K562 (cell line): ENCODE measurements at regions not wholly inside any gene's neighbourhood (a gene's known extent, or its start where the extent isn't known, plus 50 kb on each side); places are given as distances from the start of the nearest gene placed in this dataset.
A peak's percentile ranks its signal among the peaks of the same experiment; 100 is the strongest.

Experiments used
- ATAC-seq: fragments of 200-7000 bp; cut with Tn5 transposase; 3 replicates; pipeline ENCODE4 v1.9.1; 2020; ENCODE audit warnings: moderate library complexity
- BruUV-seq: library from RNA; stranded (reverse); fragments of 400-500 nt; replicated peaks from 2 replicates; lab custom pipeline; 2021; lab: Mats Ljungman, UMichigan
- CTCF ChIA-PET: fragments of 300-600 bp; formaldehyde crosslinking; extraction: SDS; loops from one replicate; lab custom pipeline; 2021; ENCODE audit warnings: low intra/inter-chr PET ratio; lab: Yijun Ruan, JAX
- POLR2A ChIA-PET: fragments of 300-600, 350-650 bp; sonication (Branson Sonifier 250); formaldehyde crosslinking; extraction: SDS; loops from one replicate; lab custom pipeline; 2021; ENCODE audit warnings: antibody characterized with exemption, inconsistent platforms; lab: Yijun Ruan, JAX
- DNase-seq, 4 experiments: peaks; one replicate each; pipeline versions ENCODE4 v3.0.0 to v3.0.0-alpha.2; 2011 to 2018; ENCODE audit warnings: low spot score in 3 of 4, mixed read lengths in 3 of 4; ENCODE audit errors: extremely low read depth in 1 of 4
- FAIRE-seq: peaks from 2 replicates; lab custom pipeline; 2011; peaks lifted over from hg19 to GRCh38; lab: Jason Lieb, UNC
- H2AFZ ChIP-seq: 2 replicates; pipeline ENCODE4 v1.6.0; 2011; ENCODE audit warnings: low read depth, low read length, control low read depth, inconsistent platforms
- H3K27ac ChIP-seq: fragments of 200-600 bp; 3 replicates; pipeline ENCODE4 v1.8.0; 2011; ENCODE audit warnings: low read depth, mild to moderate bottlenecking, control low read depth, inconsistent platforms, low read length, moderate library complexity, mixed read lengths; ENCODE audit errors: extremely low read depth
- H3K27me3 ChIP-seq, 2 experiments: fragments of 300-600 bp in 1 of 2; 2 replicates in 1 of 2; 3 replicates in 1 of 2; pipeline versions ENCODE4 v1.6.0 to v1.8.0; 2011; ENCODE audit warnings: inconsistent platforms in 2 of 2, low read length in 2 of 2, mild to moderate bottlenecking in 1 of 2, mixed read lengths in 1 of 2, moderate library complexity in 1 of 2; ENCODE audit not compliant: control insufficient read depth in 2 of 2, insufficient read depth in 2 of 2
- H3K36me3 ChIP-seq: fragments of 300-600 bp; 3 replicates; pipeline ENCODE4 v1.8.0; 2011; ENCODE audit warnings: mild to moderate bottlenecking, low read length, inconsistent platforms; ENCODE audit not compliant: control insufficient read depth, insufficient read depth
- H3K4me1 ChIP-seq, 2 experiments: fragments of 200-600 bp in 1 of 2; replicated peaks in 1 of 2; 2 replicates in 1 of 2; 3 replicates in 1 of 2; pipeline versions ENCODE4 v1.5.1 to v1.8.0; 2011; ENCODE audit warnings: inconsistent platforms in 2 of 2, low read length in 2 of 2, mild to moderate bottlenecking in 1 of 2, mixed read lengths in 1 of 2, moderate library complexity in 1 of 2; ENCODE audit not compliant: control insufficient read depth in 2 of 2, insufficient read depth in 2 of 2
- H3K4me2 ChIP-seq: 2 replicates; pipeline ENCODE4 v1.6.1; 2011; ENCODE audit warnings: low read length, control low read depth, inconsistent platforms, mixed read lengths; ENCODE audit not compliant: insufficient read depth
- H3K4me3 ChIP-seq: fragments of 200-600 bp; sonication (generic), shearing (Covaris generic); 2 replicates; pipeline ENCODE4 v1.5.1; 2016; ENCODE audit warnings: control low read depth, inconsistent platforms
- H3K79me2 ChIP-seq: fragments of 200-600 bp; 3 replicates; pipeline ENCODE4 v1.8.0; 2011; ENCODE audit warnings: low read length, inconsistent platforms; ENCODE audit not compliant: control insufficient read depth, insufficient read depth
- H3K9ac ChIP-seq, 2 experiments: 2 replicates each; pipeline versions ENCODE4 v1.6.0 to v1.6.1; 2011; ENCODE audit warnings: low read depth in 2 of 2, low read length in 2 of 2, control low read depth in 1 of 2, inconsistent platforms in 1 of 2, mild to moderate bottlenecking in 1 of 2, mixed read lengths in 1 of 2; ENCODE audit not compliant: insufficient read depth in 1 of 2
- H3K9me1 ChIP-seq: one replicate; pipeline ENCODE4 v1.6.0; 2011; ENCODE audit warnings: inconsistent platforms, mild to moderate bottlenecking, low read length, moderate library complexity; ENCODE audit not compliant: control insufficient read depth, insufficient read depth
- H3K9me3 ChIP-seq: replicated peaks from 2 replicates; pipeline ENCODE4 v1.5.1; 2011; ENCODE audit warnings: low read depth, low read length, inconsistent platforms; ENCODE audit not compliant: control insufficient read depth, insufficient read depth
- H4K20me1 ChIP-seq: replicated peaks from 2 replicates; pipeline ENCODE4 v1.6.1; 2011; ENCODE audit warnings: low read length, inconsistent platforms, mixed read lengths; ENCODE audit not compliant: control insufficient read depth, insufficient read depth
- ASH1L ChIP-seq: fragments of 450-650 bp; IDR thresholded peaks from 2 replicates; pipeline ENCODE4 v1.6.1; 2018; ENCODE audit warnings: borderline replicate concordance, mild to moderate bottlenecking, low read depth; ENCODE audit not compliant: partially characterized antibody
- CSDE1 ChIP-seq, 2 experiments: fragments of 450-650 bp; IDR thresholded peaks; 2 replicates each; pipeline ENCODE4 v1.6.1; 2016; ENCODE audit warnings: mild to moderate bottlenecking in 1 of 2
- HNRNPL ChIP-seq: fragments of 200-400 bp; formaldehyde crosslinking; IDR thresholded peaks from 2 replicates; pipeline ENCODE4 v1.6.1; 2017; ENCODE audit warnings: low read depth, mild to moderate bottlenecking, low read length
- JUNB ChIP-seq: fragments of 450-650 bp; formaldehyde crosslinking; conservative IDR thresholded peaks from 2 replicates; pipeline ENCODE4 v1.4.0; 2020; ENCODE audit warnings: mild to moderate bottlenecking
- NONO ChIP-seq, 2 experiments: fragments of 200-400 bp in 1 of 2; fragments of 450-650 bp in 1 of 2; formaldehyde crosslinking in 1 of 2; IDR thresholded peaks; 2 replicates each; pipeline ENCODE4 v1.6.1; 2017; ENCODE audit warnings: low read depth in 2 of 2, mild to moderate bottlenecking in 2 of 2, moderate library complexity in 2 of 2, low read length in 1 of 2
- SIN3B ChIP-seq: fragments of 450-650 bp; IDR thresholded peaks from 2 replicates; pipeline ENCODE4 v1.6.1; 2017; ENCODE audit warnings: low read depth, mild to moderate bottlenecking, moderate library complexity
- TAF7 ChIP-seq: fragments of 450-650 bp; IDR thresholded peaks from 2 replicates; pipeline ENCODE4 v1.6.1; 2016; ENCODE audit warnings: missing genetic modification characterization, missing compliant biosample characterization
- TSC22D4 ChIP-seq: fragments of 450-650 bp; IDR thresholded peaks from 2 replicates; pipeline ENCODE4 v1.6.1; 2016; ENCODE audit warnings: missing genetic modification characterization, missing biosample characterization, control low read depth
- ZBTB8A ChIP-seq: fragments of 450-650 bp; IDR thresholded peaks from 2 replicates; pipeline ENCODE4 v1.6.1; 2018; ENCODE audit warnings: mild to moderate bottlenecking, moderate library complexity; ENCODE audit not compliant: partially characterized antibody
- ZKSCAN1 ChIP-seq: fragments of 150-350 bp; IDR thresholded peaks from 2 replicates; pipeline ENCODE4 v1.6.1; 2016; ENCODE audit warnings: low read depth, low read length
- ZNF41 ChIP-seq: fragments of 250-450 bp; sonication (Bioruptor Pico); conservative IDR thresholded peaks from 2 replicates; pipeline ENCODE4 v1.4.0; 2020; ENCODE audit warnings: mild to moderate bottlenecking
- ZNF76 ChIP-seq: fragments of 250-450 bp; sonication (Bioruptor Pico); IDR thresholded peaks from 2 replicates; pipeline ENCODE4 v1.4.0; 2020; ENCODE audit warnings: mild to moderate bottlenecking, moderate library complexity, borderline replicate concordance
- ZNF785 ChIP-seq: fragments of 250-450 bp; sonication (Bioruptor Pico); IDR thresholded peaks from 2 replicates; pipeline ENCODE4 v1.4.0; 2020; ENCODE audit warnings: mild to moderate bottlenecking
- WGBS: fragments of 100-300 bp; shearing (Covaris generic); methylation state at CpG from one replicate; pipeline ENCODE4 v1.1.6; 2016; ENCODE audit warnings: low coverage, mixed read lengths; ENCODE audit not compliant: insufficient coverage; ENCODE audit errors: missing lambda C conversion rate; 5-methylcytosine and 5-hydroxymethylcytosine counted together
- in situ Hi-C: fragments of 300-500 bp; cut with MboI; formaldehyde crosslinking; loops from 4 replicates; pipeline ENCODE4 v1.15.0; 2018; ENCODE audit warnings: inconsistent platforms, mixed read lengths
- intact Hi-C: fragments of 100-400 bp; cut with micrococcal nuclease; formaldehyde crosslinking; loops from 2 replicates; pipeline ENCODE4 v1.14.2; 2022
- TF ChIP-seq, protein P1 (sequence below): sonication (generic); formaldehyde crosslinking; IDR thresholded peaks from 2 replicates; pipeline ENCODE4 v1.8.1; 2023; ENCODE audit warnings: mild to moderate bottlenecking, missing genetic modification reagents
- TF ChIP-seq, protein P2 (sequence below): fragments of 250-450 bp; sonication (Bioruptor Pico); IDR thresholded peaks from 2 replicates; pipeline ENCODE4 v1.4.0; 2020; ENCODE audit warnings: mild to moderate bottlenecking, moderate library complexity
- TF ChIP-seq, protein P3 (sequence below): sonication (generic); formaldehyde crosslinking; IDR thresholded peaks from 2 replicates; pipeline ENCODE4 v1.8.1; 2023; ENCODE audit warnings: mild to moderate bottlenecking, missing genetic modification reagents, moderate library complexity
- TF ChIP-seq, protein P4 (sequence below): fragments of 450-650 bp; formaldehyde crosslinking; IDR thresholded peaks from 2 replicates; pipeline ENCODE4 v1.4.0; 2020; ENCODE audit warnings: mild to moderate bottlenecking, moderate library complexity

DNA sequence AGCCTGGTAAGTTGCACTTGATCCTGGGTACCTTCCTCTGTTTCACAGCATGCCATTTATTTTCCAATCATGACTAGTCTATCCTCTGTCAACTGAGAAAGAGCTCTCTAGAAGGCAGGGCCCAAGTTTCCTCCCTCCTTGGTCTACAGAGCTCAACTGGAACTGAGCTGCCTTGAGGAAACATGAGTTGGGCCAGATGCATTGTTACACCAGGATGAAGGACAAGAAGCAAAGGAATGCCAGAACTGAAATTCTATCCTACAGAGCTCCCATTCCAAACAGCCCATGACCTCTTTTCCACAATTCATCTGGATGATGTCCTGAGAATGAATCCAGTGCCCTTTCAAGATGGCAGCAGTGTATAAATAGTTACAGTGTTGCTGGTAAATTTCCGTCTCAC is 66.7 kb upstream of the E2F3 start:
- Histone ChIP-seq H3K9ac (no peak overlapping the region), H2AFZ (peak overlapping the region; percentile 81), H3K4me1 (peaks cover 0 to 9% of the 10 kb centered on the region in 2 experiments; a peak in 3 of 5 replicates), H3K9me1 (no peaks in the 10 kb centered on the region)
- ChIA-PET CTCF (no interaction called here), POLR2A (interaction anchor here (0.6 to 0.7 kb wide), 2 partner anchors 17 to 1913 kb away, joined by 3 read pairs; no protein-coding TSS in a partner anchor)
- TF ChIP-seq, protein P1, sequence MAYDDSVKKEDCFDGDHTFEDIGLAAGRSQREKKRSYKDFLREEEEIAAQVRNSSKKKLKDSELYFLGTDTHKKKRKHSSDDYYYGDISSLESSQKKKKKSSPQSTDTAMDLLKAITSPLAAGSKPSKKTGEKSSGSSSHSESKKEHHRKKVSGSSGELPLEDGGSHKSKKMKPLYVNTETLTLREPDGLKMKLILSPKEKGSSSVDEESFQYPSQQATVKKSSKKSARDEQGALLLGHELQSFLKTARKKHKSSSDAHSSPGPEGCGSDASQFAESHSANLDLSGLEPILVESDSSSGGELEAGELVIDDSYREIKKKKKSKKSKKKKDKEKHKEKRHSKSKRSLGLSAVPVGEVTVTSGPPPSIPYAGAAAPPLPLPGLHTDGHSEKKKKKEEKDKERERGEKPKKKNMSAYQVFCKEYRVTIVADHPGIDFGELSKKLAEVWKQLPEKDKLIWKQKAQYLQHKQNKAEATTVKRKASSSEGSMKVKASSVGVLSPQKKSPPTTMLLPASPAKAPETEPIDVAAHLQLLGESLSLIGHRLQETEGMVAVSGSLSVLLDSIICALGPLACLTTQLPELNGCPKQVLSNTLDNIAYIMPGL (CRISPR knock-in tag) = no peak
- no peak for TF ChIP-seq TAF7 (tag)
- TF ChIP-seq, protein P2, sequence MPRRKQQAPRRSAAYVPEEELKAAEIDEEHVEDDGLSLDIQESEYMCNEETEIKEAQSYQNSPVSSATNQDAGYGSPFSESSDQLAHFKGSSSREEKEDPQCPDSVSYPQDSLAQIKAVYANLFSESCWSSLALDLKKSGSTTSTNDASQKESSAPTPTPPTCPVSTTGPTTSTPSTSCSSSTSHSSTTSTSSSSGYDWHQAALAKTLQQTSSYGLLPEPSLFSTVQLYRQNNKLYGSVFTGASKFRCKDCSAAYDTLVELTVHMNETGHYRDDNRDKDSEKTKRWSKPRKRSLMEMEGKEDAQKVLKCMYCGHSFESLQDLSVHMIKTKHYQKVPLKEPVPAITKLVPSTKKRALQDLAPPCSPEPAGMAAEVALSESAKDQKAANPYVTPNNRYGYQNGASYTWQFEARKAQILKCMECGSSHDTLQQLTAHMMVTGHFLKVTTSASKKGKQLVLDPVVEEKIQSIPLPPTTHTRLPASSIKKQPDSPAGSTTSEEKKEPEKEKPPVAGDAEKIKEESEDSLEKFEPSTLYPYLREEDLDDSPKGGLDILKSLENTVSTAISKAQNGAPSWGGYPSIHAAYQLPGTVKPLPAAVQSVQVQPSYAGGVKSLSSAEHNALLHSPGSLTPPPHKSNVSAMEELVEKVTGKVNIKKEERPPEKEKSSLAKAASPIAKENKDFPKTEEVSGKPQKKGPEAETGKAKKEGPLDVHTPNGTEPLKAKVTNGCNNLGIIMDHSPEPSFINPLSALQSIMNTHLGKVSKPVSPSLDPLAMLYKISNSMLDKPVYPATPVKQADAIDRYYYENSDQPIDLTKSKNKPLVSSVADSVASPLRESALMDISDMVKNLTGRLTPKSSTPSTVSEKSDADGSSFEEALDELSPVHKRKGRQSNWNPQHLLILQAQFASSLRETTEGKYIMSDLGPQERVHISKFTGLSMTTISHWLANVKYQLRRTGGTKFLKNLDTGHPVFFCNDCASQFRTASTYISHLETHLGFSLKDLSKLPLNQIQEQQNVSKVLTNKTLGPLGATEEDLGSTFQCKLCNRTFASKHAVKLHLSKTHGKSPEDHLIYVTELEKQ (CRISPR knock-in tag) = no peak
- TF ChIP-seq, protein P3, sequence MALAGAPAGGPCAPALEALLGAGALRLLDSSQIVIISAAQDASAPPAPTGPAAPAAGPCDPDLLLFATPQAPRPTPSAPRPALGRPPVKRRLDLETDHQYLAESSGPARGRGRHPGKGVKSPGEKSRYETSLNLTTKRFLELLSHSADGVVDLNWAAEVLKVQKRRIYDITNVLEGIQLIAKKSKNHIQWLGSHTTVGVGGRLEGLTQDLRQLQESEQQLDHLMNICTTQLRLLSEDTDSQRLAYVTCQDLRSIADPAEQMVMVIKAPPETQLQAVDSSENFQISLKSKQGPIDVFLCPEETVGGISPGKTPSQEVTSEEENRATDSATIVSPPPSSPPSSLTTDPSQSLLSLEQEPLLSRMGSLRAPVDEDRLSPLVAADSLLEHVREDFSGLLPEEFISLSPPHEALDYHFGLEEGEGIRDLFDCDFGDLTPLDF (CRISPR knock-in tag) = no peak
- no peak for TF ChIP-seq ZNF76 (CRISPR knock-in tag)
- TF ChIP-seq NONO (IDR thresholded peaks at IDR 0.05; ENCODE audit: low read depth in 2 of 2, low read length in 1 of 2) = no peak
- no peak for TF ChIP-seq ZBTB8A
- no peak for TF ChIP-seq JUNB (CRISPR knock-in tag)
- TF ChIP-seq, protein P4, sequence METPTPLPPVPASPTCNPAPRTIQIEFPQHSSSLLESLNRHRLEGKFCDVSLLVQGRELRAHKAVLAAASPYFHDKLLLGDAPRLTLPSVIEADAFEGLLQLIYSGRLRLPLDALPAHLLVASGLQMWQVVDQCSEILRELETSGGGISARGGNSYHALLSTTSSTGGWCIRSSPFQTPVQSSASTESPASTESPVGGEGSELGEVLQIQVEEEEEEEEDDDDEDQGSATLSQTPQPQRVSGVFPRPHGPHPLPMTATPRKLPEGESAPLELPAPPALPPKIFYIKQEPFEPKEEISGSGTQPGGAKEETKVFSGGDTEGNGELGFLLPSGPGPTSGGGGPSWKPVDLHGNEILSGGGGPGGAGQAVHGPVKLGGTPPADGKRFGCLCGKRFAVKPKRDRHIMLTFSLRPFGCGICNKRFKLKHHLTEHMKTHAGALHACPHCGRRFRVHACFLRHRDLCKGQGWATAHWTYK (CRISPR knock-in tag) = no peak
- no peak for TF ChIP-seq SIN3B
- TF ChIP-seq ZNF41 = no peak
- no peak for TF ChIP-seq HNRNPL
- TF ChIP-seq ZNF785 (CRISPR knock-in tag) = no peak
- no peak for TF ChIP-seq ZKSCAN1
- no peak for TF ChIP-seq TSC22D4
- no peak for TF ChIP-seq CSDE1 (IDR thresholded peaks at IDR 0.05)
- no peak for TF ChIP-seq ASH1L
- TF ChIP-seq, all 486 proteins: peak for 0
- H4K20me1 ChIP-seq = no peaks in the 10 kb centered on the region
- in situ Hi-C loops = no loop called here
- intact Hi-C loops = no loop called here
- H3K27ac ChIP-seq = no peak overlapping the region
- H3K9me3 ChIP-seq = peaks cover 5% of the 10 kb centered on the region; the same call in 1 of the 2 replicates
- BruUV-seq = no TSS peak
- no peak for FAIRE-seq
- peak overlapping the region; percentile 66 for H3K4me2 ChIP-seq
- no peak for DNase-seq
- H3K36me3 ChIP-seq = no peaks in the 10 kb centered on the region
- WGBS = 76% methylated on average over 1 of the region's 1 CpG
- no peaks in the 10 kb centered on the region for H3K79me2 ChIP-seq
- H3K27me3 ChIP-seq = no peaks in the 10 kb centered on the region
- ATAC-seq = no peak
- H3K4me3 ChIP-seq = no peak overlapping the region
